HEK293 (cell line): ENCODE measurements at regions not wholly inside any gene's neighbourhood (a gene's known extent, or its start where the extent isn't known, plus 50 kb on each side); places are given as distances from the start of the nearest gene placed in this dataset.
A peak's percentile ranks its signal among the peaks of the same experiment; 100 is the strongest.

ENCODE experiments used
- CTCF ChIA-PET: fragments of 350-600 bp; formaldehyde crosslinking; extraction: SDS; loops from one replicate; lab custom pipeline; 2021; ENCODE audit warnings: antibody characterized with exemption; lab: Yijun Ruan, JAX
- POLR2A ChIA-PET: fragments of 300-600 bp; formaldehyde crosslinking; extraction: SDS; loops from one replicate; lab custom pipeline; 2020; ENCODE audit warnings: antibody characterized with exemption, inconsistent platforms; lab: Yijun Ruan, JAX
- H3K27ac ChIP-seq: fragments of 200-500 bp; sonication (Bioruptor generic); 2 replicates; pipeline ENCODE4 v1.5.1; 2014; ENCODE audit warnings: low read depth, low read length, control low read depth, inconsistent platforms; ENCODE audit errors: extremely low read depth
- H3K36me3 ChIP-seq, 2 experiments: fragments of 200-500 bp in 1 of 2; sonication (Bioruptor generic) in 1 of 2; 1 replicate in 1 of 2; 2 replicates in 1 of 2; pipeline ENCODE4 v1.5.1; 2014 to 2017; ENCODE audit warnings: inconsistent platforms in 2 of 2, low read length in 2 of 2; ENCODE audit not compliant: control insufficient read depth in 2 of 2, insufficient read depth in 1 of 2
- H3K4me1 ChIP-seq: fragments of 200-500 bp; sonication (Bioruptor generic); 2 replicates; pipeline ENCODE4 v1.5.1; 2014; ENCODE audit warnings: mild to moderate bottlenecking, low read length, inconsistent platforms; ENCODE audit not compliant: control insufficient read depth, insufficient read depth
- H3K4me3 ChIP-seq: 2 replicates; pipeline ENCODE4 v1.5.1; 2011; ENCODE audit warnings: low read depth, mild to moderate bottlenecking, control low read depth, low read length, moderate library complexity
- H3K9me3 ChIP-seq: fragments of 200-500 bp; sonication (Bioruptor generic); 2 replicates; pipeline ENCODE4 v1.5.1; 2014; ENCODE audit warnings: low read depth, low read length, inconsistent platforms; ENCODE audit not compliant: control insufficient read depth, insufficient read depth
- BCL6B ChIP-seq: fragments of 450-650 bp; formaldehyde crosslinking; IDR thresholded peaks from 2 replicates; pipeline ENCODE4 v1.5.1; 2017; ENCODE audit warnings: missing biosample characterization, missing genetic modification characterization
- GFI1B ChIP-seq: fragments of 450-650 bp; formaldehyde crosslinking; IDR thresholded peaks from 2 replicates; pipeline ENCODE4 v1.5.1; 2016; ENCODE audit warnings: missing biosample characterization, missing genetic modification characterization
- GLIS1 ChIP-seq: fragments of 450-650 bp; formaldehyde crosslinking; IDR thresholded peaks from 2 replicates; pipeline ENCODE4 v1.5.1; 2016; ENCODE audit warnings: missing biosample characterization, missing genetic modification characterization
- HOXD13 ChIP-seq: sonication (generic); formaldehyde crosslinking; IDR thresholded peaks from 2 replicates; pipeline ENCODE4 v1.8.0; 2022; ENCODE audit warnings: missing genetic modification reagents, borderline replicate concordance
- MYNN ChIP-seq: fragments of 450-650 bp; formaldehyde crosslinking; IDR thresholded peaks from 2 replicates; pipeline ENCODE4 v1.5.1; 2016; ENCODE audit warnings: missing biosample characterization, missing genetic modification characterization, borderline replicate concordance
- MZF1 ChIP-seq: fragments of 450-650 bp; formaldehyde crosslinking; IDR thresholded peaks from 2 replicates; pipeline ENCODE4 v1.5.1; 2017; ENCODE audit warnings: missing biosample characterization, missing genetic modification characterization, borderline replicate concordance
- ZFHX2 ChIP-seq: fragments of 450-650 bp; formaldehyde crosslinking; conservative IDR thresholded peaks from 2 replicates; pipeline ENCODE4 v1.5.1; 2016; ENCODE audit warnings: missing biosample characterization, missing genetic modification characterization
- ZFP37 ChIP-seq: fragments of 450-650 bp; formaldehyde crosslinking; IDR thresholded peaks from 2 replicates; pipeline ENCODE4 v1.5.1; 2016; ENCODE audit warnings: missing biosample characterization, missing genetic modification characterization
- ZNF133 ChIP-seq: fragments of 450-650 bp; formaldehyde crosslinking; IDR thresholded peaks from 2 replicates; pipeline ENCODE4 v1.5.1; 2016; ENCODE audit warnings: missing biosample characterization, missing genetic modification characterization
- ZNF155 ChIP-seq: fragments of 450-650 bp; formaldehyde crosslinking; IDR thresholded peaks from 2 replicates; pipeline ENCODE4 v1.5.1; 2016; ENCODE audit warnings: missing biosample characterization, missing genetic modification characterization
- ZNF16 ChIP-seq: fragments of 450-650 bp; formaldehyde crosslinking; IDR thresholded peaks from 2 replicates; pipeline ENCODE4 v1.5.1; 2016; ENCODE audit warnings: low read depth, missing biosample characterization, missing genetic modification characterization
- ZNF2 ChIP-seq: fragments of 450-650 bp; formaldehyde crosslinking; IDR thresholded peaks from 2 replicates; pipeline ENCODE4 v1.5.1; 2016; ENCODE audit warnings: missing biosample characterization, missing genetic modification characterization
- ZNF354C ChIP-seq: fragments of 450-650 bp; formaldehyde crosslinking; IDR thresholded peaks from 2 replicates; pipeline ENCODE4 v1.5.1; 2016; ENCODE audit warnings: missing biosample characterization, missing genetic modification characterization, low read depth, borderline replicate concordance
- ZNF398 ChIP-seq: fragments of 450-650 bp; formaldehyde crosslinking; IDR thresholded peaks from 2 replicates; pipeline ENCODE4 v1.5.1; 2017; ENCODE audit warnings: missing biosample characterization, missing genetic modification characterization
- ZNF48 ChIP-seq: fragments of 450-650 bp; formaldehyde crosslinking; IDR thresholded peaks from 2 replicates; pipeline ENCODE4 v1.5.1; 2016; ENCODE audit warnings: missing biosample characterization, missing genetic modification characterization
- ZNF558 ChIP-seq: fragments of 450-650 bp; formaldehyde crosslinking; IDR thresholded peaks from 2 replicates; pipeline ENCODE4 v1.5.1; 2016; ENCODE audit warnings: missing biosample characterization, missing genetic modification characterization
- ZNF600 ChIP-seq: fragments of 450-650 bp; formaldehyde crosslinking; IDR thresholded peaks from 2 replicates; pipeline ENCODE4 v1.5.1; 2016; ENCODE audit warnings: missing biosample characterization, missing genetic modification characterization

GRCh38 chr3:55167586-55168317 lies 239.9 kb upstream of the LRTM1 start:
- ChIA-PET CTCF (interaction anchor here (0.9 kb wide), 1 partner anchor 13 kb away, joined by 5 read pairs; no protein-coding TSS in a partner anchor), POLR2A (no interaction called here)
- TF ChIP-seq ZNF2, result no peak
- no peak for TF ChIP-seq ZNF48 (tag by site-specific recombination)
- TF ChIP-seq ZNF558 (tag by site-specific recombination), result no peak
- TF ChIP-seq ZFP37 (tag by site-specific recombination), result no peak
- TF ChIP-seq ZNF600 (tag by site-specific recombination), result no peak
- TF ChIP-seq MZF1 (tag by site-specific recombination), result no peak
- no peak for TF ChIP-seq ZNF155 (tag by site-specific recombination)
- TF ChIP-seq MYNN (tag by site-specific recombination), result no peak
- TF ChIP-seq HOXD13 (CRISPR knock-in tag), result no peak
- Histone ChIP-seq H3K4me1 (no peaks in the 10 kb centered on the region), H3K27ac (no peak overlapping the region), H3K9me3 (no peaks in the 10 kb centered on the region), H3K36me3 (no peaks in the 10 kb centered on the region), H3K4me3 (no peak overlapping the region)

- ChIA-PET POLR2A (no interaction called here), CTCF (interaction anchor here (0.9 kb wide), 1 partner anchor 14 kb away, joined by 5 read pairs; no protein-coding TSS in a partner anchor)
- no peaks in the 10 kb centered on the region for H3K4me1 ChIP-seq
- H3K27ac ChIP-seq, result no peak overlapping the region
- TF ChIP-seq ZNF398 (no peak), ZNF133 (no peak), GFI1B (tag by site-specific recombination) (no peak), ZNF354C (tag by site-specific recombination) (no peak), ZNF16 (no peak), ZFHX2 (tag by site-specific recombination) (no peak), BCL6B (tag by site-specific recombination) (no peak)
- H3K36me3 ChIP-seq, result no peaks in the 10 kb centered on the region
- H3K4me3 ChIP-seq, result no peak overlapping the region
- no peaks in the 10 kb centered on the region for H3K9me3 ChIP-seq
These were observed 239.0 kb upstream of the LRTM1 start for GRCh38 chr3:55166576-55167555.

- CTCF ChIA-PET, result interaction anchor here (0.5 kb wide), 1 partner anchor 867 kb away, joined by 3 read pairs; no protein-coding TSS in a partner anchor
- H3K27ac ChIP-seq, result no peak overlapping the region
These were observed 238.0 kb upstream of the LRTM1 start for GRCh38 chr3:55165704-55166405.

More at GRCh38 chr3:55165704-55166405, 238.0 kb upstream of the LRTM1 start:
- no peaks in the 10 kb centered on the region for H3K4me1 ChIP-seq
- no peaks in the 10 kb centered on the region for H3K9me3 ChIP-seq
- peak; percentile 31; the same call in 1 of the 2 replicates for TF ChIP-seq GLIS1 (tag by site-specific recombination)
- no peak for TF ChIP-seq BCL6B (tag by site-specific recombination)
- POLR2A ChIA-PET, result no interaction called here
- H3K36me3 ChIP-seq, result no peaks in the 10 kb centered on the region
- H3K4me3 ChIP-seq, result no peak overlapping the region
